A673 (cell line): ENCODE measurements at regions not wholly inside any gene's neighbourhood (a gene's known extent, or its start where the extent isn't known, plus 50 kb on each side); places are given as distances from the start of the nearest gene placed in this dataset.

Source experiments
- BruUV-seq: library from RNA; stranded (reverse); fragments of 400-500 nt; replicated peaks from 2 replicates; lab custom pipeline; 2021; lab: Mats Ljungman, UMichigan
- CTCF ChIA-PET: fragments of 300-600 bp; sonication (Branson Sonifier 250); formaldehyde crosslinking; loops from one replicate; lab custom pipeline; 2022; ENCODE audit warnings: antibody characterized with exemption; lab: Charles Lee
- POLR2A ChIA-PET: fragments of 300-600 bp; sonication (Branson Sonifier 250); formaldehyde crosslinking; loops from one replicate; lab custom pipeline; 2022; ENCODE audit warnings: antibody characterized with exemption; ENCODE audit not compliant: low non-redundant PET; lab: Charles Lee
- DNase-seq: peaks from one replicate; pipeline ENCODE4 v3.0.0-alpha.2; 2015; ENCODE audit warnings: low spot score
- H3K27ac ChIP-seq: fragments of 200-600 bp; sonication (generic); 2 replicates; pipeline ENCODE4 v1.5.1; 2016; ENCODE audit warnings: mixed run types, low read depth, mild to moderate bottlenecking, mixed read lengths, antibody characterized with exemption, low read length; ENCODE audit not compliant: poor library complexity, severe bottlenecking
- H3K27me3 ChIP-seq: fragments of 200-600 bp; sonication (generic); replicated peaks from 2 replicates; pipeline ENCODE4 v1.6.1; 2017; ENCODE audit warnings: mixed run types, low read depth, mild to moderate bottlenecking, mixed read lengths, antibody characterized with exemption, low read length; ENCODE audit not compliant: insufficient read depth, poor library complexity
- H3K36me3 ChIP-seq: fragments of 200-600 bp; sonication (generic); 2 replicates; pipeline ENCODE4 v1.6.1; 2016; ENCODE audit warnings: mixed run types, mild to moderate bottlenecking, mixed read lengths, antibody characterized with exemption, low read length; ENCODE audit not compliant: insufficient read depth, poor library complexity, severe bottlenecking
- H3K4me1 ChIP-seq: fragments of 200-600 bp; sonication (generic); 2 replicates; pipeline ENCODE4 v1.6.1; 2017; ENCODE audit warnings: mixed run types, mild to moderate bottlenecking, mixed read lengths, antibody characterized with exemption, low read length; ENCODE audit not compliant: insufficient read depth, poor library complexity, severe bottlenecking
- H3K4me3 ChIP-seq: fragments of 200-600 bp; sonication (generic); 2 replicates; pipeline ENCODE4 v1.5.1; 2016; ENCODE audit warnings: low read depth, mixed run types, mild to moderate bottlenecking, mixed read lengths, low read length; ENCODE audit not compliant: poor library complexity, severe bottlenecking
- H3K9me3 ChIP-seq: fragments of 200-600 bp; sonication (generic); 2 replicates; pipeline ENCODE4 v1.6.1; 2016; ENCODE audit warnings: mixed run types, low read depth, mild to moderate bottlenecking, mixed read lengths, antibody characterized with exemption, low read length; ENCODE audit not compliant: poor library complexity, severe bottlenecking
- EZH2 ChIP-seq: fragments of 200-600 bp; sonication (generic); IDR thresholded peaks from 2 replicates; pipeline ENCODE4 v1.6.1; 2017; ENCODE audit warnings: borderline replicate concordance, low read depth, mild to moderate bottlenecking, mixed read lengths, antibody characterized with exemption, low read length; ENCODE audit not compliant: poor library complexity, severe bottlenecking
- intact Hi-C: fragments of 100-400 bp; cut with micrococcal nuclease; formaldehyde crosslinking; loops from one replicate; pipeline ENCODE4 v1.10.0; 2022; ENCODE audit not compliant: unreplicated experiment
- TF ChIP-seq, protein P1 (sequence below): fragments of 300-800, 200-600 bp; sonication (generic); conservative IDR thresholded peaks from 2 replicates; pipeline ENCODE4 v1.5.1; 2017; ENCODE audit warnings: low read depth, mild to moderate bottlenecking, antibody characterized with exemption, low read length, moderate library complexity, mixed read lengths

DNA sequence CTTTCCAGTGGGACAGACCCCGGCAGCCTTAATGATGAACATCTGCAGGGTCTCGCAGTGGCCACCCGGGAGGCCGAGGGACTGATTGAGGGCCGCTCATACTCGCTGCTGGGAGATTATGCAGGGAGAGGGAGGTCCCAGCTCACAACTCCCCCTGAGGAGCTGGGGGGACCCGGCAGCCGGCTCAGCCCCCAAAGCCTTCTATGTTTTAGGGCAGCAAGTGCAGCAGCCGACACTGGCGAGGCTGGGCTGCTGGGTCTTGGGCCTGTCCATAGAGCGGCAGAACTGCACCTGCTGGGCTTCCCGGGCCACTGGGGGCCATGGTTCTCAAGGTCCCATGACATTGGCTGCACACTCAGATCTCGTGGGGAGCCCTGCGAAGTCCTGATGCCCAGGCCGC, 110.7 kb downstream of the RFLNA start:
- H3K36me3 ChIP-seq, result peaks cover 15% of the 10 kb centered on the region
- no peaks in the 10 kb centered on the region for H3K27me3 ChIP-seq
- ChIA-PET POLR2A (no interaction called here), CTCF (no interaction called here)
- intact Hi-C loops, result no loop called here
- H3K27ac ChIP-seq, result no peak overlapping the region
- no peak for DNase-seq
- H3K4me3 ChIP-seq, result no peak overlapping the region
- TF ChIP-seq, protein P1, sequence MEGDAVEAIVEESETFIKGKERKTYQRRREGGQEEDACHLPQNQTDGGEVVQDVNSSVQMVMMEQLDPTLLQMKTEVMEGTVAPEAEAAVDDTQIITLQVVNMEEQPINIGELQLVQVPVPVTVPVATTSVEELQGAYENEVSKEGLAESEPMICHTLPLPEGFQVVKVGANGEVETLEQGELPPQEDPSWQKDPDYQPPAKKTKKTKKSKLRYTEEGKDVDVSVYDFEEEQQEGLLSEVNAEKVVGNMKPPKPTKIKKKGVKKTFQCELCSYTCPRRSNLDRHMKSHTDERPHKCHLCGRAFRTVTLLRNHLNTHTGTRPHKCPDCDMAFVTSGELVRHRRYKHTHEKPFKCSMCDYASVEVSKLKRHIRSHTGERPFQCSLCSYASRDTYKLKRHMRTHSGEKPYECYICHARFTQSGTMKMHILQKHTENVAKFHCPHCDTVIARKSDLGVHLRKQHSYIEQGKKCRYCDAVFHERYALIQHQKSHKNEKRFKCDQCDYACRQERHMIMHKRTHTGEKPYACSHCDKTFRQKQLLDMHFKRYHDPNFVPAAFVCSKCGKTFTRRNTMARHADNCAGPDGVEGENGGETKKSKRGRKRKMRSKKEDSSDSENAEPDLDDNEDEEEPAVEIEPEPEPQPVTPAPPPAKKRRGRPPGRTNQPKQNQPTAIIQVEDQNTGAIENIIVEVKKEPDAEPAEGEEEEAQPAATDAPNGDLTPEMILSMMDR, result no peak
- TF ChIP-seq EZH2, result no peak
- H3K9me3 ChIP-seq, result no peaks in the 10 kb centered on the region
- H3K4me1 ChIP-seq, result peaks cover 40% of the 10 kb centered on the region
- no TSS peak for BruUV-seq

DNA sequence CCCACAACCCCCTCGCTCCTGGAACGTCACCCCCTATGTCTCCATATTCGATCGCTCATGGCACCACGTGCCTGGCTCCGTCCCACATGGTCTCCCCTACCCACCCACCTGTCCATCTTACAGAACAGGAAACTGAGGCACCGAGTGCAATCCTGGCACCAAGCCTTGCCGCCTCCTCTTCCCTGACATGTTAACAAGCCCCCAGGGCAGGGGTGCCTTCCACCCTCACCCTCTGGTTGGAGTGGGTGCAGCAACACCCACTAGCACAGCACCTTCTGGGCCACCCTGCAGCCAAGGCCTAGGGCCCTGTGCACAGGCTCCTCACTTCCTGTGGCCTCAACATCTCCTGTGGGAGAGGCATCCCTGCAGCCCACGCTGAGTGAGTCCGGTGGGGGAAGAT, 110.3 kb downstream of the RFLNA start:
- no peak for TF ChIP-seq EZH2
- TF ChIP-seq, protein P1, result no peak
- Histone ChIP-seq H3K4me3 (no peak overlapping the region), H3K27ac (no peak overlapping the region), H3K9me3 (no peaks in the 10 kb centered on the region), H3K4me1 (peaks cover 36% of the 10 kb centered on the region), H3K27me3 (no peaks in the 10 kb centered on the region), H3K36me3 (peaks cover 19% of the 10 kb centered on the region)
- DNase-seq, result no peak
- no TSS peak for BruUV-seq
- POLR2A ChIA-PET, result no interaction called here
- CTCF ChIA-PET, result no interaction called here
- intact Hi-C loops, result no loop called here

DNA sequence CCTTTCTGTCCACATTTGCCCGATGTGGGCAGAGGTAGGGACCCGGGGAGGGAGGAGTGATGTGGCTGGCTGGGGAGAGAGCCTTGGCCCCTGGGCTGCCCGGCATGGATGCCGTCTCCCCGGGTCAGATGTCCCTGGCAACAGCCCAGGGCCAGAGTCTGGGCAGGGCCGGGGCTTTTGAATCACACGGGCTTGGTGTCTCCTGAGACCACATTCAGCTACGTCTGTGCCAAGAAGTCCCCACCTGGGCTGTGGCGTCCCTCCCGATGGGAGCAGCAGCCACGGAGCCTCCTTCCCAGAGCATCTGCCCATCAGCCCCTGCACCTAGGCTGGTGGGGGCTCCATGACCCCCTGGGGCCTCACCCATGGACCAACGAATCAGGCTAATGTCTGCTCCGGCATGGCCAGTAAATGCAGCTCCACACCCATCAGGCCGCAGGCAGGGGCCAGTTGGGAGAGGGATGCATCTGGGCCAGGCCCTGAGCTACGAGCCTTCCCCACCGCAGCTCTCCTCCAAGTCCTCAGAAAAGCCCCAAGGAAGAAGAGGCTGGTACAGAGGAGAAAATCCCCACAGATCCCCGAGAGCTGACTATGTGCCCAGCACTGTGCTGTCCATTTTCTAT, 109.4 kb downstream of the RFLNA start:
- intact Hi-C loops, result no loop called here
- ChIA-PET POLR2A (no interaction called here), CTCF (no interaction called here)
- no peak for TF ChIP-seq EZH2
- TF ChIP-seq, protein P1, result no peak
- H3K27ac ChIP-seq, result peak overlapping the region; percentile 47
- no peak overlapping the region for H3K4me3 ChIP-seq
- BruUV-seq, result no TSS peak
- peaks cover 34% of the 10 kb centered on the region for H3K4me1 ChIP-seq
- DNase-seq, result no peak
- H3K36me3 ChIP-seq, result peaks cover 23% of the 10 kb centered on the region
- no peaks in the 10 kb centered on the region for H3K9me3 ChIP-seq
- no peaks in the 10 kb centered on the region for H3K27me3 ChIP-seq
